Mucosa of descending colon (tissue), 3 donors: ENCODE measurements at regions not wholly inside any gene's neighbourhood (a gene's known extent, or its start where the extent isn't known, plus 50 kb on each side); places are given as distances from the start of the nearest gene placed in this dataset.

Experiments used
- ATAC-seq: fragments of 200-7000 bp; cut with Tn5 transposase; one replicate; pipeline ENCODE4 v1.9.1; 2020; ENCODE audit warnings: mild to moderate bottlenecking, moderate library complexity
- DNase-seq, 3 donors: peaks; one replicate each; pipeline ENCODE4 v3.0.0-alpha.2; 2020
- H3K36me3 ChIP-seq: fragments of 200-600 bp; one replicate; pipeline ENCODE4 v1.8.0; 2021; ENCODE audit warnings: low read depth, mild to moderate bottlenecking
- H3K4me1 ChIP-seq: fragments of 200-600 bp; one replicate; pipeline ENCODE4 v1.8.0; 2021; ENCODE audit warnings: low read depth, mild to moderate bottlenecking
- H3K4me3 ChIP-seq: fragments of 200-600 bp; one replicate; pipeline ENCODE4 v1.8.0; 2021; ENCODE audit warnings: mild to moderate bottlenecking
- H3K9me3 ChIP-seq: fragments of 200-600 bp; one replicate; pipeline ENCODE4 v1.8.0; 2021; ENCODE audit warnings: mild to moderate bottlenecking
- intact Hi-C, 2 donors: fragments of 100-400 bp; cut with DNase I in 1 of 2; cut with micrococcal nuclease in 1 of 2; formaldehyde crosslinking; loops; one replicate each; pipeline versions ENCODE4 v1.11.0 to v1.11.1; 2022; cut with DNase I, micrococcal nuclease
- TF ChIP-seq, protein P1 (sequence below): fragments of 200-600 bp; IDR thresholded peaks from one replicate; pipeline ENCODE4 v1.8.0; 2022; ENCODE audit warnings: antibody characterized with exemption, mild to moderate bottlenecking
- donor health status: DM: no; HTN: no; CAD: no; lungs with moderate emphysema.
- donor health status: DM: no; HTN: no; CAD: no.
- donor health status: DM: no; HTN: yes; CAD: no.

DNA sequence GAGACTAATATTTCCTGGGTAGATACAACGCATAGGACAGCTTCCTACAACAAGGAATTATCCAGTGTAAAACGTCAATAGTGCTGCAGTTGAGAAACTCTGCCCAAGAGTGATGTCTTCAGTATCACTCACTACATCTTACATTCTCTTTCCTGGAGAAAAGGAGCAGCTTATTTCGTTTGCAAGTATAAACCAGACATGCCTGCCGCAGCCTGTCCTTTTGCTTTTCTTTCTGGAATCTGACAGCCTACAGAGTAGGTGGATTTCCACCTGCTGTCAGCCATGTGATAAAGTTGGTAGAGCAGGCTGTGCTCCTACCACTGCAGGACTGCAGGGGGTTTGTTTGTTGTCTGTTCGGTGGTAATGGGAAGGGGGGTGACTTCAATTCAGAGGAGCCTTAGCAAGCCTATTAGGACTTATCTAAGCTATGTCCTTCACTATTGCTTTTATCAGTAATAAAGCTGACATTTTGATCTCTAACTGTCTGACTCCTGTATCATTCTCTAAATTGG is 439.1 kb downstream of the GRB14 start:
- DNase-seq (no peak), ATAC-seq (no peak)
- TF ChIP-seq, protein P1, sequence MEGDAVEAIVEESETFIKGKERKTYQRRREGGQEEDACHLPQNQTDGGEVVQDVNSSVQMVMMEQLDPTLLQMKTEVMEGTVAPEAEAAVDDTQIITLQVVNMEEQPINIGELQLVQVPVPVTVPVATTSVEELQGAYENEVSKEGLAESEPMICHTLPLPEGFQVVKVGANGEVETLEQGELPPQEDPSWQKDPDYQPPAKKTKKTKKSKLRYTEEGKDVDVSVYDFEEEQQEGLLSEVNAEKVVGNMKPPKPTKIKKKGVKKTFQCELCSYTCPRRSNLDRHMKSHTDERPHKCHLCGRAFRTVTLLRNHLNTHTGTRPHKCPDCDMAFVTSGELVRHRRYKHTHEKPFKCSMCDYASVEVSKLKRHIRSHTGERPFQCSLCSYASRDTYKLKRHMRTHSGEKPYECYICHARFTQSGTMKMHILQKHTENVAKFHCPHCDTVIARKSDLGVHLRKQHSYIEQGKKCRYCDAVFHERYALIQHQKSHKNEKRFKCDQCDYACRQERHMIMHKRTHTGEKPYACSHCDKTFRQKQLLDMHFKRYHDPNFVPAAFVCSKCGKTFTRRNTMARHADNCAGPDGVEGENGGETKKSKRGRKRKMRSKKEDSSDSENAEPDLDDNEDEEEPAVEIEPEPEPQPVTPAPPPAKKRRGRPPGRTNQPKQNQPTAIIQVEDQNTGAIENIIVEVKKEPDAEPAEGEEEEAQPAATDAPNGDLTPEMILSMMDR: no peak
- H3K9me3 ChIP-seq: no peaks in the 10 kb centered on the region
- no peaks in the 10 kb centered on the region for H3K36me3 ChIP-seq
- intact Hi-C loops: no loop called here
- no peak overlapping the region for H3K4me3 ChIP-seq
- H3K4me1 ChIP-seq: no peaks in the 10 kb centered on the region

DNA sequence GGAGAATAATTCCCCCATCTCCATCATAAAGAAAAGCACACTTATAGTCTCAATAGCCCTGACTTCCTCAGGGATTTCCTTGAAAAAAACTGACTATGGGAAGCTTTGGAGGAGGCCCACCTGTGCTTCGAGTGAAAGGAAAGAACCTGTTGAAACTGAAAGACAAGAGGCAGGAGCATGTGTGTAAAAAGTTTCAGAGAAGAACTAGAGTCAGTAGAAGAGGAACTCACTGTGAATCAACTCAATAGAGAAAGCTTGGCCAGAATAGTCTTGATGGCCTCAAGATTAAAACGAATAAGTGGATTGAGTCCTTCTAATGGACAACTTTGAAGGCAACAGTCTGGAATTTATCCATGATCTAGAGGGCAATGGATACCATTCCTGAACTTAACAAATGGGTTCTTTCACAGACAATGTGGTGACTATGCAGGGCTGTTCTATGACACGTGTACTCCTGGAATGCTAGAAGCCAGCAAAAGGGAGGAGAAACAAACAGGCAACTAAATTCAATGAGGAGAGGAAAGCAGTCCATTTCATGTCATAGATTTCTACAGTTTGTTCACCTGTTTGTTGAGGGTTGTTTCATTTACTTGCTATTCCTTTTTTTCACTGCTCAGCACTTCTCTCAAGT is 442.3 kb downstream of the GRB14 start:
- intact Hi-C loops: no loop called here
- Histone ChIP-seq H3K4me1 (no peaks in the 10 kb centered on the region), H3K9me3 (peaks cover 6% of the 10 kb centered on the region), H3K4me3 (no peak overlapping the region), H3K36me3 (no peaks in the 10 kb centered on the region)
- DNase-seq (no peak), ATAC-seq (no peak)
- TF ChIP-seq, protein P1: no peak

DNA sequence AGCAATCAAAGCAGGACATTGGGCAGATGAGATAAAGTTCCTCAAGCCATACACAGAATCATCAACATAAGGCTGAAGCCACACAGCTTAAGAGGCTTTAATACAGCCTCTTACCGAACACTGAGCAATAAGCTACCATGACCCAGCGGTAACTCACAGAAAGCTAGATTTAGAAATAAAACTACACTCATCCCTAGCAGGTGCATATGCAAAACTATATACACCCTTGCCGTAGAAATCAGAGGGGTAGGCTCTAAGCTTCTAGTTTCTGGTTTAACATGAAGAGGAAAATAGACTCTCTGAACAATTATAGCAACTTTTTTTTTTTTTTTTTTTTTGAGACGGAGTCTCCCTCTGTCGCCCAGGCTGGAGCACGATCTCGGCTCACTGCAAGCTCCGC is 428.8 kb upstream of the FIGN start:
- Histone ChIP-seq H3K9me3 (no peaks in the 10 kb centered on the region), H3K4me1 (no peaks in the 10 kb centered on the region), H3K4me3 (no peak overlapping the region), H3K36me3 (no peaks in the 10 kb centered on the region)
- ATAC-seq (no peak), DNase-seq (no peak)
- intact Hi-C loops: no loop called here
- TF ChIP-seq, protein P1: no peak

DNA sequence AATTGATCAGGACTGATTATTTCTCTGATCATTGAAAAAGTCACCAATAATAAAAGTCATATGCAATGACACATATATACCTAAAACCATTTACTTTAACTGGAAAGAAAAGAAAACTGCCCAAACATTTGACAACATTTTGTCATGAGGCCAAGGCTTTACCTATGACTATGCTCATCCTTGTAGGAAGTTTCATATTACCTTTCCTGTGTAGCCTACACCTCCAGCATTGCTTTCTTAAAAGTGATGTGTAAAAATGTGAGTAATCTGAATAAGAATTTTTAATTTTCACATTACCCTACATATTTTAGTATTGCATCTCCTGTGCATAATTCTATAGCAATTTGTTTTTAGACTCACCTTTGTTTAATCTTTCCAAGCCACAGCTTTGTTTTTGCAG is 419.8 kb upstream of the FIGN start:
- intact Hi-C loops: no loop called here
- Histone ChIP-seq H3K9me3 (no peaks in the 10 kb centered on the region), H3K36me3 (no peaks in the 10 kb centered on the region), H3K4me1 (no peaks in the 10 kb centered on the region), H3K4me3 (no peak overlapping the region)
- DNase-seq (no peak), ATAC-seq (no peak)
- TF ChIP-seq, protein P1: no peak

DNA sequence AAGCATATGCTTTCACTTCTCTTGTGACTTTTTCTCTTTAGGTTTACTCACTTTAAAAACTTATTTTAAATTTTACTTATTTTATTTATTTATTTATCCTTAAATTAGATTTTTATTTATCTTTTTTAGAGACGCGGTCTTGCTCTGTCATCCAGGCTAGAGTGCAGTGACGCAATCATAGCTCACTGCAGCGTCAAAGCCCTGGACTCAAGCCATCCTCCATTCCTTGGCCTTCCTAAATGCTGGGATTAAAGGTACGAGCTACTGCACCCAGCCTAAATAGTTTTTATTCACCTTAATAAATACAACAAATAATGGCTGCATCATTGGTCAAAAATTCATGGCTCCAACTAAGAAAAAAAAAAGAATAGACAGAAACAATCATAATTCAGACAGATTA is 415.7 kb upstream of the FIGN start:
- Histone ChIP-seq H3K36me3 (no peaks in the 10 kb centered on the region), H3K4me1 (no peaks in the 10 kb centered on the region), H3K9me3 (no peaks in the 10 kb centered on the region), H3K4me3 (no peak overlapping the region)
- TF ChIP-seq, protein P1: no peak
- ATAC-seq (no peak), DNase-seq (peak in 1 of 3 donors; percentile 4)
- intact Hi-C loops: no loop called here

DNA sequence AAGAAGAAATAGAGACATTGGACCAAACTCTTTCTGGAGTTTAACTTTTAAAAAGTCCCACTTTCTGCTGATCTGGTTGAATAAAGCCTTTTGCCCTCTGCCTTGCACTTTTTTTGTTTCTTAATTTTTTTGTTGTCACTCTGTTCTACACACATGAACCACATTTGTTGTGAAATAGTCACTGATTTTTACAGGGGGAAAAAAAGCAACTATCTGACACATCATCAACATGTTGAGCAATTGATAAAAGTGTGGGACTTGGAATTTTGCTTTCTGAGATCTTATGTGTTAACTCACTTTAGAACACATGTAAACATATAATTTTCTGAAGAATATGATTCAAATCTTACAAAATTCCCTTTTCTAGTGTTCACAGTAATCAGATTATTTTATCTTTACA is 414.8 kb upstream of the FIGN start:
- no peak for ATAC-seq
- DNase-seq: no peak
- Histone ChIP-seq H3K4me1 (no peaks in the 10 kb centered on the region), H3K9me3 (no peaks in the 10 kb centered on the region), H3K36me3 (no peaks in the 10 kb centered on the region), H3K4me3 (no peak overlapping the region)
- intact Hi-C loops: no loop called here
- TF ChIP-seq, protein P1: no peak
